Immature natural killer cell (primary cell): ENCODE measurements at regions not wholly inside any gene's neighbourhood (a gene's known extent, or its start where the extent isn't known, plus 50 kb on each side); places are given as distances from the start of the nearest gene placed in this dataset.

Source experiments
- DNase-seq, 3 donors: peaks; one replicate each; pipeline ENCODE4 v3.0.0; 2022; ENCODE audit warnings: mixed read lengths in 1 of 3
- H3K27ac Mint-ChIP-seq, 6 donors: one replicate each; pipeline ENCODE4 v1.8.0; 2020; ENCODE audit warnings: mixed read lengths in 6 of 6, mild to moderate bottlenecking in 5 of 6, inconsistent platforms in 4 of 6, moderate library complexity in 3 of 6
- H3K27me3 Mint-ChIP-seq, 3 donors: one replicate each; pipeline ENCODE4 v1.8.0; 2020 to 2021; ENCODE audit warnings: low read depth in 3 of 3, mild to moderate bottlenecking in 3 of 3, mixed read lengths in 3 of 3, moderate library complexity in 3 of 3, inconsistent platforms in 1 of 3
- H3K36me3 Mint-ChIP-seq, 3 donors: one replicate each; pipeline ENCODE4 v1.8.0; 2020; ENCODE audit warnings: mixed read lengths in 3 of 3, inconsistent platforms in 2 of 3, mild to moderate bottlenecking in 2 of 3
- H3K4me1 Mint-ChIP-seq, 2 donors: one replicate each; pipeline ENCODE4 v1.8.0; 2020; ENCODE audit warnings: inconsistent platforms in 2 of 2, mild to moderate bottlenecking in 2 of 2, mixed read lengths in 2 of 2, moderate library complexity in 1 of 2
- H3K4me3 Mint-ChIP-seq, 5 donors: one replicate each; pipeline ENCODE4 v1.8.0; 2020; ENCODE audit warnings: mild to moderate bottlenecking in 5 of 5, mixed read lengths in 5 of 5, inconsistent platforms in 3 of 5, moderate library complexity in 3 of 5
- H3K9me3 Mint-ChIP-seq, 6 donors: one replicate each; pipeline ENCODE4 v1.8.0; 2020; ENCODE audit warnings: mild to moderate bottlenecking in 6 of 6, mixed read lengths in 6 of 6, inconsistent platforms in 4 of 6, moderate library complexity in 3 of 6

- no peaks in the 10 kb centered on the region for H3K4me1 Mint-ChIP-seq
- peaks cover 0 to 5% (median 2%) of the 10 kb centered on the region in 3 donors for H3K27me3 Mint-ChIP-seq
- no peak for DNase-seq
- no peaks in the 10 kb centered on the region for H3K36me3 Mint-ChIP-seq
- no peak overlapping the region for H3K4me3 Mint-ChIP-seq
- H3K27ac Mint-ChIP-seq, result no peak overlapping the region
- peaks cover 7 to 46% (median 21%) of the 10 kb centered on the region in 6 donors for H3K9me3 Mint-ChIP-seq
Observed at GRCh38 chr15:36208868-36209582, 370.4 kb upstream of the CDIN1 start.

DNA sequence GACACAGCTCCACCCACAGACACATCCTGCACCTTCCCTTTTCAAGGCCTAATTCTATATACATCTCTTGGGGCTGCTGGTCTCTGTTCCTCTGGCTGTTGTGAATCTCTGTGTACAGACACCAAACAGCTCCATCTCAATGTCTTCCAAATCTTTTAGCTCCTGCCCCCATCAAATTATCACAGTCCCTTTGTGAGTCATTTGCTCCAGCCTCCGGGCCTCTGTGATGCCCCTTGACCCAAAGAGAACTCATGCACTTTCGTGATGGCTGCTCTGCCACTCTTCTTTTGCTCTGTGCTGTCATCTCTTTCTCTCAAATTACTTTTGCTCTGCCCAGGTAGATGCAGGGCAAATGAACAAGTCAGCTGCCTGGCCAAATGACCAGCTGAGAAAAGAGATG is 369.0 kb upstream of the CDIN1 start:
- no peak for DNase-seq
- Mint-ChIP-seq H3K4me3 (no peak overlapping the region), H3K4me1 (no peaks in the 10 kb centered on the region), H3K9me3 (peaks cover 7 to 47% (median 15%) of the 10 kb centered on the region in 6 donors), H3K27me3 (peaks cover 0 to 5% (median 2%) of the 10 kb centered on the region in 3 donors), H3K36me3 (no peaks in the 10 kb centered on the region), H3K27ac (no peak overlapping the region)

GRCh38 chr15:36218322-36218721 is 361.1 kb upstream of the CDIN1 start:
- no peaks in the 10 kb centered on the region for H3K4me1 Mint-ChIP-seq
- no peaks in the 10 kb centered on the region for H3K36me3 Mint-ChIP-seq
- no peak overlapping the region for H3K27ac Mint-ChIP-seq
- no peak for DNase-seq
- peaks cover 0 to 3% (median 1%) of the 10 kb centered on the region in 3 donors for H3K27me3 Mint-ChIP-seq
- peaks cover 6 to 38% (median 9%) of the 10 kb centered on the region in 6 donors for H3K9me3 Mint-ChIP-seq
- H3K4me3 Mint-ChIP-seq, result no peak overlapping the region

GRCh38 chr15:36218991-36219390 is 360.4 kb upstream of the CDIN1 start:
- DNase-seq, result no peak
- no peaks in the 10 kb centered on the region for H3K36me3 Mint-ChIP-seq
- H3K27me3 Mint-ChIP-seq, result peaks cover 0 to 1% (median 0%) of the 10 kb centered on the region in 3 donors
- peaks cover 6 to 31% (median 12%) of the 10 kb centered on the region in 6 donors for H3K9me3 Mint-ChIP-seq
- no peak overlapping the region for H3K27ac Mint-ChIP-seq
- H3K4me1 Mint-ChIP-seq, result no peaks in the 10 kb centered on the region
- no peak overlapping the region for H3K4me3 Mint-ChIP-seq

DNA sequence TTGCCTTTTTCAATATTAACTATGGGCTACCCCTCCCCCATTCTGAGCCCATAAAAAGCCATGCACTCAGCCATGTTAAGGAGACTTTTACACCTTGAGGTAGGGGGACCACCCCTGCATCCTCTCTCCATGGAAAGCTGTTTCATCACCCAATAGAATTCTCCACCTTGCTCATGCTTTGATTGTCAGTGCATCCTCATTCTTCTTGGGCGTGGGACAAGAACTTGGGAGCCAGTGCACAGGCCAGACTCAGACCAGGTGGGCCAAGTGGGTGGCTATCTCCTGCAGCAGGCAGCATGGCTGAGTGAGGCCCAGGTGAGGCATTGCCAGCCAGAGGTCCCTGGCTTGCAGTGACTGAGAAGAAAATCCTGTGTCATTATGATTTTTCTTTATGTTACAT is 357.4 kb upstream of the CDIN1 start:
- peaks cover 6 to 48% (median 16%) of the 10 kb centered on the region in 6 donors for H3K9me3 Mint-ChIP-seq
- H3K4me3 Mint-ChIP-seq, result no peak overlapping the region
- H3K27me3 Mint-ChIP-seq, result peaks cover 0 to 1% (median 0%) of the 10 kb centered on the region in 3 donors
- H3K36me3 Mint-ChIP-seq, result no peaks in the 10 kb centered on the region
- H3K4me1 Mint-ChIP-seq, result no peaks in the 10 kb centered on the region
- no peak overlapping the region for H3K27ac Mint-ChIP-seq
- DNase-seq, result no peak

DNA sequence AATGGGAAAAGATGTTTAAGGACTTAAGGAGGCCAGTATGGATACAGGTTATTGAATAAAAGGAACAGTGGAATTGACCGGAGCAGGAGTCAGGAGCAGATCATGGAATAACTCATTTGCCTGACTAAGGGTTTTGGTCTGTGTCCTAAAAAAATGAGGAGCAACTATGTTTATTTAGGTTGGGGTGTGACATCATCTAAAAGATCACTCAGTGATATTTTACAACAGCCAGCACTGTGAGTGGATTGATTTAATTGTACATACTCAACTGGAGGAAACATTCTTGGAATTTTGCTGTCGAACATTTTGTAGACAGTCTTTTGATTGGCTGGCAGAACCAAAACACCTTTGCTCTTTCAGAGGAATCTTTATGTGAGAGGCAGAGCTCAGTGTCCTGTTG is 348.6 kb upstream of the CDIN1 start:
- peaks cover 8 to 27% (median 15%) of the 10 kb centered on the region in 6 donors for H3K9me3 Mint-ChIP-seq
- no peak overlapping the region for H3K27ac Mint-ChIP-seq
- no peaks in the 10 kb centered on the region for H3K36me3 Mint-ChIP-seq
- DNase-seq, result no peak
- no peaks in the 10 kb centered on the region for H3K4me1 Mint-ChIP-seq
- H3K27me3 Mint-ChIP-seq, result peaks cover 0 to 1% (median 0%) of the 10 kb centered on the region in 3 donors
- H3K4me3 Mint-ChIP-seq, result no peak overlapping the region

DNA sequence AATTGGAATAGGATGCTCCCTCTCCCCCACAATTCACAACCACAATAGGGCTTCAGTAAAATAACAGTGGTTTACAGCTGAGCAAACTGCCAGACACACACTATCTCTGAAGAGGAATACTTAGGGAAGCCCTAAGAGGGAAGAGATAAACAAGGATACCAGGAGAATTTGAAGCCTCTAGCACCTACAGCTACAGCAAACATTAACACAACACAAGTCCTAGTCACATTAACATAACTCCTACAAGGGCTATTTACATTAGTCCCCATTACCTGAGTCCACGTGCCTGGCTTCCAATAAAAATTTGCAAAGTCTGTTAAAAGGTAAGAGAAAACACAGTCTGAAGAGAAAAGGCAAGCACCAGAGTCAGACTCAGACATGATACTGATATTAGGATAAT is 346.9 kb upstream of the CDIN1 start:
- Mint-ChIP-seq H3K4me3 (no peak overlapping the region), H3K27ac (no peak overlapping the region), H3K36me3 (no peaks in the 10 kb centered on the region), H3K9me3 (peaks cover 5 to 22% (median 12%) of the 10 kb centered on the region in 6 donors), H3K4me1 (no peaks in the 10 kb centered on the region), H3K27me3 (peaks cover 0 to 1% (median 0%) of the 10 kb centered on the region in 3 donors)
- no peak for DNase-seq

GRCh38 chr15:36234743-36235142 is 344.7 kb upstream of the CDIN1 start:
- Mint-ChIP-seq H3K9me3 (peaks cover 5 to 26% (median 11%) of the 10 kb centered on the region in 6 donors), H3K27me3 (peaks cover 0 to 1% (median 0%) of the 10 kb centered on the region in 3 donors), H3K36me3 (no peaks in the 10 kb centered on the region), H3K4me1 (no peaks in the 10 kb centered on the region), H3K27ac (no peak overlapping the region), H3K4me3 (no peak overlapping the region)
- no peak for DNase-seq

GRCh38 chr15:36235173-36235572 is 344.3 kb upstream of the CDIN1 start:
- Mint-ChIP-seq H3K9me3 (peaks cover 5 to 26% (median 11%) of the 10 kb centered on the region in 6 donors), H3K36me3 (no peaks in the 10 kb centered on the region), H3K27me3 (peaks cover 0 to 1% (median 0%) of the 10 kb centered on the region in 3 donors), H3K27ac (no peak overlapping the region), H3K4me3 (no peak overlapping the region), H3K4me1 (no peaks in the 10 kb centered on the region)
- DNase-seq, result no peak

DNA sequence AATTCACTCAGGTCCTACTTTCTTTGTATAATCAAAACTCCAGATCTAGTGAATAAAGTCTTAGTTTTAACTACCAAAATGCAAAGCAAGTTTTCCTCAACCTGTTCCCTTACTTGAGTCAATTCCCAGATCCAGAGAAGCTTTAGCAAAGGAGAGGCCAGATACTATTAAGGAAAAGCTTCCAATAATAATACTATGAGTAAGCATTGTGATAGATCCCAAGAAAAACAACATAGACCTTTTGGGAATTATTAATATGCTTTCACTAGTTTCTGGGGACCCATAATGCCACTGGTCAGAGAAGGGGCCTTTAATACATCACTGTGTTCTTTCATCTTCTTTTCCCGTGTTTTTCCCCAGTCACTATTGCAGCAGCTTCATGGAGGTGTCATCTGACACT is 339.9 kb upstream of the CDIN1 start:
- Mint-ChIP-seq H3K36me3 (no peaks in the 10 kb centered on the region), H3K27ac (no peak overlapping the region), H3K9me3 (peaks cover 5 to 28% (median 15%) of the 10 kb centered on the region in 6 donors), H3K4me1 (no peaks in the 10 kb centered on the region), H3K4me3 (no peak overlapping the region), H3K27me3 (peaks cover 0 to 2% (median 0%) of the 10 kb centered on the region in 3 donors)
- no peak for DNase-seq

DNA sequence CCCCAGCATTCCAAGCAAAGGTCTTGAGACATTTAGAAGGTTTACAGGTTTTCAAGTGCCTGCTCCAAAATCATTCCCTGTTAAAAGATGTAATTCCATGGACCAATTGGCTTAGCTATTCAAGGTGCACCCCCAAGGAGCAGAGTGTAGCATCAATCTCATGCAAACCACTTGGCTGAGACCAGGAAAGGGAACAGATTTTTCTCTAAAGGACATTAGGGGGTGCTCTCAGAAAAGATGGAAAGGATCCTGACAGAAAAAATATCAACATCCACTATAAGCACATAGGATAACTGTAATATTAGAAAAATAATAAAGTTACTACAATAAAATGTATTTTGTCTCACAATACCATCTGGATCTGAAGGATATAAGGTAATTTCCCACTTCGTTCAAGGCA is 328.0 kb upstream of the CDIN1 start:
- no peak for DNase-seq
- H3K36me3 Mint-ChIP-seq, result no peaks in the 10 kb centered on the region
- H3K4me3 Mint-ChIP-seq, result no peak overlapping the region
- H3K9me3 Mint-ChIP-seq, result peaks cover 0 to 19% (median 4%) of the 10 kb centered on the region in 6 donors
- no peaks in the 10 kb centered on the region for H3K4me1 Mint-ChIP-seq
- no peak overlapping the region for H3K27ac Mint-ChIP-seq
- H3K27me3 Mint-ChIP-seq, result no peaks in the 10 kb centered on the region

DNA sequence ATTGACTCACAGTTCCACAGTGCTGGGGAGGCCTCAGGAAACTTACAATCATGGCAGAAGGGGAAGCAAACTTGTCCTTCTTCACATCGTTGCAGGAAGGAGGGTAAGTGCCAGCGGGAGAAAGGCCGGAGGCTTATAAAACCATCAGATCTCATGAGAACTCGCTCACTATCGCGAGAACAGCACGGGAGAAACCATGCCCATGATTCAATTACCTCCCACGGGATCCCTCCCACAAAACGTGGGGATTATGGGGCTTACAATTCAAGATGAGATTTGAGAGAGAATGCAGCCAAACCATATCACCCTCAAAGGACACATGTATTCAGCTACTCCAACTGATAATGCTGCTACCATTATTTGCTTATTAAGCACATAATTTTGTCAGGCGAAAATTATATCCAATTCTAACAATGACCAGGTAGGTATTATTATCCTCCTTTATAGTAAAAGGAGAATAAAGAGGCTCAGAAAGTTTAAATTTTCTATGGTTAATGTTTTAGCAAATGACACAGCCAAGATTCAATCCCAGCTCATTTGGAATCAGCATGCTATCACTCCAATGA is 327.2 kb upstream of the CDIN1 start:
- Mint-ChIP-seq H3K36me3 (no peaks in the 10 kb centered on the region), H3K9me3 (peaks cover 0 to 24% (median 6%) of the 10 kb centered on the region in 6 donors), H3K4me3 (no peak overlapping the region), H3K27ac (no peak overlapping the region), H3K27me3 (no peaks in the 10 kb centered on the region), H3K4me1 (no peaks in the 10 kb centered on the region)
- DNase-seq, result no peak

DNA sequence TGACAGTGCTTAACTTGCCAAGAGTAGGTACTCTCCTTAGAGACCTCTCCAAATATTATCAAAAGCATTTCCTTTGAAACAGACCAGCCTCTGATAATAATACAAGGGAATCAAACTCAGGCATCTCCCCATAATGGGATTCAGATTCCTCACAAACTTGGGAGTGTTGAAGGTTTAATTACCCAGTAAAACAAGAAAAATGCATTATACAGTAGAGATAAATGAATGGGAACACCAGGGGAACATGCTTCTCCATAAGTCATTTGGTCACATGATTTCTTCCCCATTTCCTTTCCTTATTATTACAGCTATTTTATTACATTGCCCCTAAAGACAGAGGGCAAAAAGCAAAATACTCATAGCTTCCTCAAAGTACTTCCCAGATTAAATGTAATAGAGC is 325.0 kb upstream of the CDIN1 start:
- H3K27ac Mint-ChIP-seq, result no peak overlapping the region
- H3K4me3 Mint-ChIP-seq, result no peak overlapping the region
- H3K9me3 Mint-ChIP-seq, result peaks cover 0 to 19% (median 8%) of the 10 kb centered on the region in 6 donors
- DNase-seq, result no peak
- peaks cover 0 to 2% (median 0%) of the 10 kb centered on the region in 3 donors for H3K27me3 Mint-ChIP-seq
- no peaks in the 10 kb centered on the region for H3K36me3 Mint-ChIP-seq
- no peaks in the 10 kb centered on the region for H3K4me1 Mint-ChIP-seq

- Mint-ChIP-seq H3K4me1 (no peaks in the 10 kb centered on the region), H3K36me3 (no peaks in the 10 kb centered on the region), H3K4me3 (no peak overlapping the region), H3K27ac (no peak overlapping the region), H3K27me3 (peaks cover 0 to 2% (median 0%) of the 10 kb centered on the region in 3 donors), H3K9me3 (peaks cover 0 to 19% (median 8%) of the 10 kb centered on the region in 6 donors)
- DNase-seq, result no peak
Observed at GRCh38 chr15:36256404-36256807, 323.0 kb upstream of the CDIN1 start.
